NCI-H2196 (cell line): ENCODE measurements at regions not wholly inside any gene's neighbourhood (a gene's known extent, or its start where the extent isn't known, plus 50 kb on each side); places are given as distances from the start of the nearest gene placed in this dataset.
"Not testable (repeated sequence)": the region's sequence is repeated elsewhere in the genome, so short reads cannot be mapped to it uniquely, and the experiment has no call there.

Experiments used
- DNase-seq: peaks from one replicate; lab custom pipeline; 2025; ENCODE audit not compliant: unreplicated experiment; lab: John Stamatoyannopoulos, UW

DNA sequence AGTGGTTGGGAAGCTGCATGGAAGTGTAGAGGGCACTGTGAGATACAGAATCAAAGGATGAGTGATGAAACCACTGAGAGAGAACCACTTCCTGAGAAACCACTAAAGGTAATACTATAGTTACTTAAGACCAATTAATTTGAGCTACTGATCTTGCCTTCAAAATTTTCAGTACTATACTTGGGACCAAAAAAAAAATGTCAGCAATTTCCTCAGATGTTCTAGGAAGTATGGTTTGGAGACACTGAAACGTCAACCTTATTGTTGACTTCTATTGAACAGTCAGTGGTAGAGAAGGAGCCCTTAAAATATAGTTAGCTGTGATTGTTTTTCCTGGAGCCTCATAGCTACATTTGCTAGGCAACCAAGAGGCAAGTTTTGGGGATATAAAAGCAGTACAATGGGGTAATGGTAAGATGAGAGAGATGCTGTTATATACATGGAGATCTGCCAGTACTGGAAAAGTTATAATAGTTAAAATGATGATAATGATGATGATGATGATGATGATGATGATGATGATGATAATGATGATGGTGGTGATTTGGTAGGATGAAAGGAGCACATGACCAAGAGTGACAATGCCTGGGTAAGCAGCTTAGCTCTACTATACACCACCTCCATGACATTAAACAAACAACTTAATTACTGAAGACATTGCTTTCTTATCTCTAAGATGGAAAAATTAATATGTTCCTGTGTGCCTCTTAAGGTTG, 300.9 kb upstream of the G2E3 start:
- no peak for DNase-seq

DNA sequence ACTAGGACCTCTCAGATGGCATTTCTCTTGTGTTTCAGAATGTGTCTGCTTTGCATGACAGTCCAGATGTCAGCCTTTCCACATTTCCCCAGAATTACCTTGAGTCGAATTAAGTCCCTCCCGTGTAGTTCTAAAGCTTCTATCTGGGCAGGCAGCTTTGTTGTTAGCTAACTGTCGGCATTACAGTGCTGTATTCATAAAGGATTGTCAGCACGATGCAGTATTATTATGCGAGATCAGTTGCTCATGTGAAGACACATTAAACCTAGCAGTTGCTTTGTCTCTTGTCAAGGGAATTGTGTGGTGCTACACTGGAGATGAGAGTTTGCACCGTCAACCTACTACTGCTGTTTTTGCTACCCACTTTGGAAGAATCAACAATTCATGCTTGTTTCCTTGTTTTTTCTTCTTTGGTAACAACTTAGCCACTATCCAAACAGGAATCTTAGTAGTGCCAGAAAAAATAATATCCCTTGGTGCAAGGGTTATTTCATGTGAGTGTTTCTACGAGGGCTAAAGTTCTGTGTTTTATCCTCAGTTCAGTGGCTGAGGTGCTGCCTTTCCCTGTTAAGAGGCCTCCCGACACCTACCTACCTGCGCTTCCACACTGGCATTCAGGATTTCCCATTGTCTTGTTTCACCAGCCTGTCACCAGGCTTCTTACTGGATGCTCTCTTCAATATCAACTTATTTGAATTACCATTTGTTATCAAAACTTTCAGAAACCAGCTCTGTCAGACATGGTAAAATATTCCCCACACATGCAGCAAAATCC, 297.9 kb upstream of the G2E3 start:
- no peak for DNase-seq

- no peak for DNase-seq
These were observed 294.8 kb upstream of the G2E3 start for GRCh38 chr14:30264161-30264560.

DNA sequence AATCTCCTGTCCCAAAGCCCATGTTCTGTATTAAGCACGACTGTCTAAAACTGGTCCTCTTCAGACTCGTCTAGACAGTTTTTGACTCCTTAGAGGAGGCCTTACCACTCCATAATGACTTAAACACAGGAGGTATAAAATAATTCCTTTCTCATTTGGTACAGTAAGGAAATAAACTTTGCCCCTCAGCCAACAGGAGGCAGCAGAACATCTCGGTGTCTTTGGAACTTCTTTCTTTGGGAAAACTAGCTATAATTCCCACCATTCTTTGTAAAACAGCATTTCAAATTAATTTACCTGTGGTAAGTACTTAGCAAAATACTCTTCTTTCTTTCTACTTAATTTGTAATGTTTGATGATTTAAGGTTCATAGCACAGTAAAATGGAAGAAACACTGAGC, 292.7 kb upstream of the G2E3 start:
- DNase-seq: no peak

GRCh38 chr14:30267141-30267540, 291.8 kb upstream of the G2E3 start:
- no peak for DNase-seq

- DNase-seq: peak; percentile 71
These were observed 288.5 kb upstream of the G2E3 start for GRCh38 chr14:30270200-30271161.

DNA sequence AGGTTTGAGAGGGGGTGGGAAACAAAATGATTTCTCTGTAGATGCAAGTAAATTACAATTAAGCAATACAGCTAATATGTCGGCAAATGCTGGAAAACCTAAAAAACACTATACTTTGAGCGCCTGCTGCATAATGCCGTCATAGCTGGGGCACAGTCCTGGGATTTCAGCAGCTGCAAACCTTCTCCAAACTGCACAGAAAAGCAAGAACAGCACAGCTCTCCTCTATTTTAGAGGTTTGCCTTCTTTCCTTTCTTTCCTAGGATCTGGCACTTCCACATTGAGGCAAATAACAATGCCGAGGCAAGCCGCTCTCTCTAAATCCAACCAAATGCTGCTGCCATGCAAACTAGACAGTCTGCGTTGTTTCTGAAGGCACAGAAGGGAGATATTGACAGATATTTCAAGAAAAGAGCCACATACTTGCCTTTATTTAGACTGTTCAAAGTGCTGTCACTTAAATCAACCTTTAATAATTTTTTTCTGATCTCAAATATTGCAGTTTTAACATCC, 287.1 kb upstream of the G2E3 start:
- DNase-seq: no peak

GRCh38 chr14:30272848-30273832, 285.8 kb upstream of the G2E3 start:
- DNase-seq: no peak

DNA sequence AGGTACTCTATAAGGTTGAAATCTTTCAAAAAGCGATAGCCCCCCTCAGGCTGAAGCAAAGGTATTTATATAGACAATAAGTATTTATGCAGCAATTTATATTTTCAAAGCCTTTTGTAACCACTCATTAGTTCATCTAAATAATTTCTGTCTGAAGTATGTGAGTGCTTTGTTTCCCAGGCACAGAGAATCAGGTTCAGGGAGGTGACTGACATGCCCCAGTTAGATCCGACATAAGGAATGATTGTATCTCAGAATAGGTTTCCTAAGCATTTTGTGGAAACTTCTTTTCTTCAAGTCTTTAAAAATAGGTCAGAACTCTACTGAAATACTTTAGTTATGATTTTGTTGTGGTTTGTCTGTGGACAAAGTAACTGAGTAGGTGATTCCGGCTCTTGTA, 283.4 kb upstream of the G2E3 start:
- DNase-seq: no peak

- no peak for DNase-seq
These were observed 281.7 kb upstream of the G2E3 start for GRCh38 chr14:30277268-30277667.

GRCh38 chr14:30278856-30279255, 280.1 kb upstream of the G2E3 start:
- DNase-seq: not testable (repeated sequence)

GRCh38 chr14:30283822-30284446, 275.0 kb upstream of the G2E3 start:
- DNase-seq: peak; percentile 5

DNA sequence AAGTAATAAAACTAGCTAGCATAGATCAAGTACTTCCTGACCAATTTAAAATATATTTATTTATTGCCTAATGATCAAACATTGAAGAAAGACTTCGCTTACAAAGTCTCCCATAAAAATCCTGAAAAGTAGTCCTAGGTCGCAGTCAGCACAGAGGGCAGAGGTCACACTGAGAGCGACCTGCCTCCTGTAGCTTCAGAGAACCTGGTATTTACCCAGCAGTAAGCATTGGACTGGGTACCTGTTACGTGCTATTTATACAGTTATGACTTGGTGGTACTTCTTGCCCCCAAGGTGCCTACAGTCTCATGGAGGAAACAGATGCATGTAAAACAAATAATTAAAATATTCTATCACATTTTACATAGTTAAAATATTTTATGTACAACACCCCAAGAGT, 274.1 kb upstream of the G2E3 start:
- DNase-seq: no peak

GRCh38 chr14:30287579-30288445, 271.1 kb upstream of the G2E3 start:
- DNase-seq: no peak

DNA sequence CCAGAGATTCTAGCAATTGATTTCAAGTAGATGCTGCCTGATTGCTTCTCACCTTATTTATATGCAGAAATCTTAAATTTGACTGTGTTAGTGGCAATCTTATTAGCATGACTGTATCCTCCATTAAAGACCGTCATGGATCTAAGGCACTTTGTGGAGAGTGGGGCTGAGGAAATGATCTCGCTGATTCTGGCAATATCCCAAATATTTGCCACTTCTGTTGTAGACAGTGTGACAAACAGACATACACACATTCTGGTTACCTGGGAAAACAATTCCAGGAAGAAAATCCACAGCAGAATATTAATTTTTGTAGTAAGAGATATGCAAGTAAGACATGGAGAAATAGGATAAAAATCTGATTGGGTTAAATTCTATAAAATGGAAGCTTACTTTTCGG, 269.0 kb upstream of the G2E3 start:
- no peak for DNase-seq

GRCh38 chr14:30291216-30291615, 267.7 kb upstream of the G2E3 start:
- DNase-seq: no peak

DNA sequence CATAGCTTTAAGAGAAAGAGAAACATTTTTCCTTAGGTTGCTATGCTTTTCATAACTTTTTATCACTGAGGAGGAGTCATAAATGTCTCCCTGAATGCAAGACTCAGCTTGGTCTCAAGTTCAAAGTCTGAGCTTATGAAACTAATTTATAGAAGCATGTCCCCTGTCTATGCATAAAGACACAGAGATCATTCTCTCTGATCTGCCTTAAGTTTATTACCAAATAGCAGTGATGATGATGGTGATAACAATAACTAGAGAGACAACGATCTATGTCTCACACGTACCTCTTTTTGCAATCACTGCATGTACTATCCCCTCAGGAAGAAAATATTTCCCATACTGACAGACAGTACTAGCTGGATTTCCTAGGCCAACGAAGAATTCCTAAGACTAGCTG, 266.4 kb upstream of the G2E3 start:
- no peak for DNase-seq

- DNase-seq: peak; percentile 44
These were observed 263.0 kb upstream of the G2E3 start for GRCh38 chr14:30295980-30296379.

GRCh38 chr14:30296931-30297405, 262.0 kb upstream of the G2E3 start:
- no peak for DNase-seq
